ENCODE measurements at regions not wholly inside any gene's neighbourhood (a gene's known extent, or its start where the extent isn't known, plus 50 kb on each side); places are given as distances from the start of the nearest gene placed in this dataset.

GRCh38 chr1:21381354-21381753 is 58.6 kb upstream of the NBPF3 start:
- H2AFZ ChIP-seq (replicated peaks; ENCODE audit: low read length, poor library complexity): no peak overlapping the region
- H3K4me2 ChIP-seq (ENCODE audit: low read depth, low read length): no peak overlapping the region
- no peak overlapping the region for H4K91ac ChIP-seq (ENCODE audit: insufficient read depth, low read depth, low read length)
- no peak overlapping the region for H2BK15ac ChIP-seq (ENCODE audit: low read depth, low read length)
- H3K4me1 ChIP-seq (ENCODE audit: control insufficient read depth, insufficient read depth, low read length): no peaks in the 10 kb centered on the region
- H3K14ac ChIP-seq (replicated peaks; ENCODE audit: low read depth, low read length): no peak overlapping the region
- intact Hi-C loops (cut with micrococcal nuclease) (no loop called here), dilution Hi-C loops (cut with HindIII; ENCODE audit: low sequenced_read_pairs, unreplicated experiment) (no loop called here), in situ Hi-C loops (cut with MboI; ENCODE audit: low sequenced_read_pairs) (no loop called here)
- WGBS, 2 experiments (ENCODE audit: extremely low coverage in 2 of 2, insufficient read length in 1 of 2): no CpG with 5 or more reads among the region's 3 CpGs
- H3K27ac ChIP-seq (ENCODE audit: insufficient read depth, low read length): no peak overlapping the region
- ATAC-seq (ENCODE audit: low read depth): no peak
- H2BK5ac ChIP-seq (ENCODE audit: low read depth, low read length, poor library complexity, severe bottlenecking): no peak overlapping the region
- H3K4me3 ChIP-seq (ENCODE audit: insufficient read depth, low read depth, low read length): no peak overlapping the region
- ChIA-PET POLR2A (ENCODE audit: unreplicated experiment) (no interaction called here), CTCF (no interaction called here)
- H2AK5ac ChIP-seq (ENCODE audit: low read depth, low read length): no peak overlapping the region
- H4K20me1 ChIP-seq (ENCODE audit: insufficient read depth, low read length): no peaks in the 10 kb centered on the region
- H3K36me3 ChIP-seq (ENCODE audit: control insufficient read depth, insufficient read depth, low read length): no peaks in the 10 kb centered on the region
- H2AK9ac ChIP-seq (replicated peaks; ENCODE audit: low read depth, low read length, poor library complexity): no peak overlapping the region
- peaks cover 18% of the 10 kb centered on the region for H3K9me3 ChIP-seq (ENCODE audit: control insufficient read depth, insufficient read depth, low read length)
- no peak overlapping the region for H3K23ac ChIP-seq (ENCODE audit: low read depth, low read length)
- no peak overlapping the region for H3K56ac ChIP-seq (ENCODE audit: extremely low read depth, insufficient read depth, low read length)
- H2BK120ac ChIP-seq (ENCODE audit: low read depth, low read length): no peak overlapping the region
- no peak overlapping the region for H3K9ac ChIP-seq (ENCODE audit: low read depth, low read length)
- H4K8ac ChIP-seq (ENCODE audit: low read depth in 2 of 2, low read length in 2 of 2): no peak overlapping the region
- no peaks in the 10 kb centered on the region for H3K79me1 ChIP-seq (ENCODE audit: low read depth in 1 of 2, low read length in 2 of 2)
- H3K18ac ChIP-seq (ENCODE audit: low read depth, low read length): no peak overlapping the region
- no peaks in the 10 kb centered on the region for H3K9me1 ChIP-seq (ENCODE audit: insufficient read depth, low read length)
- H3K27me3 ChIP-seq (ENCODE audit: control insufficient read depth, insufficient read depth, low read length): peaks cover 35% of the 10 kb centered on the region
- no peak for DNase-seq
- no peak overlapping the region for H2BK20ac ChIP-seq (ENCODE audit: low read depth, low read length)
- no TSS peak for BruUV-seq (replicated peaks)
- H3K4ac ChIP-seq (ENCODE audit: low read depth, low read length): no peak overlapping the region
- TF ChIP-seq RCOR1 (IDR thresholded peaks at IDR 0.05; ENCODE audit: insufficient replicate concordance, low read length): no peak
- no peak for TF ChIP-seq BHLHE40 (IDR thresholded peaks at IDR 0.05; ENCODE audit: low read depth, low read length)
- TF ChIP-seq MXI1 (IDR thresholded peaks at IDR 0.05; ENCODE audit: borderline replicate concordance, low read depth, low read length): no peak
- no peak for TF ChIP-seq CTCF (conservative IDR thresholded peaks at IDR 0.05; ENCODE audit: low read depth, low read length)
- TF ChIP-seq FOS (IDR thresholded peaks at IDR 0.05; ENCODE audit: low read depth, low read length): no peak
- TF ChIP-seq ELK1 (IDR thresholded peaks at IDR 0.05; ENCODE audit: borderline replicate concordance, low read depth, low read length): no peak
- TF ChIP-seq MAFK (IDR thresholded peaks at IDR 0.05; ENCODE audit: low read depth, low read length): no peak
- TF ChIP-seq POLR2A (IDR thresholded peaks at IDR 0.05; ENCODE audit: low read depth, low read length): no peak
- no peak for TF ChIP-seq CEBPB (IDR thresholded peaks at IDR 0.05; ENCODE audit: low read depth, low read length)
- no peak for TF ChIP-seq USF2 (IDR thresholded peaks at IDR 0.05; ENCODE audit: low read depth, low read length)
- TF ChIP-seq MAZ (IDR thresholded peaks at IDR 0.05; ENCODE audit: borderline replicate concordance, low read depth, low read length): no peak
- no peak for TF ChIP-seq CHD1 (IDR thresholded peaks at IDR 0.05; ENCODE audit: low read depth, low read length)
- no peak for TF ChIP-seq RFX5 (IDR thresholded peaks at IDR 0.05; ENCODE audit: low read depth, low read length)
- no peak for TF ChIP-seq RAD21 (IDR thresholded peaks at IDR 0.05; ENCODE audit: low read length)
- no peak for TF ChIP-seq SMC3 (IDR thresholded peaks at IDR 0.05; ENCODE audit: low read depth, low read length)
- TF ChIP-seq NFE2L2 (IDR thresholded peaks at IDR 0.05; ENCODE audit: low read depth, low read length): no peak
- no peak overlapping the region for H4K5ac ChIP-seq (ENCODE audit: low read depth, low read length)

Data from IMR-90 (cell line).